ENCODE measurements at regions not wholly inside any gene's neighbourhood (a gene's known extent, or its start where the extent isn't known, plus 50 kb on each side); places are given as distances from the start of the nearest gene placed in this dataset.

- DNase-seq, result no peak
Observed at GRCh38 chr10:31709028-31709427, 219.6 kb downstream of the ARHGAP12 start.

- DNase-seq, result no peak
Observed at GRCh38 chr10:31708474-31708873, 220.2 kb downstream of the ARHGAP12 start.

GRCh38 chr10:31708046-31708445 lies 220.6 kb downstream of the ARHGAP12 start:
- DNase-seq, result no peak

GRCh38 chr10:31707093-31708039 lies 221.3 kb downstream of the ARHGAP12 start:
- no peak for DNase-seq

GRCh38 chr10:31706464-31707092 lies 222.1 kb downstream of the ARHGAP12 start:
- DNase-seq, result no peak

- DNase-seq, result no peak
Observed at GRCh38 chr10:31705136-31705535, 223.5 kb downstream of the ARHGAP12 start.

- no peak for DNase-seq
Observed at GRCh38 chr10:31704195-31704594, 224.4 kb downstream of the ARHGAP12 start.

GRCh38 chr10:31702954-31703353 lies 225.7 kb downstream of the ARHGAP12 start:
- no peak for DNase-seq

GRCh38 chr10:31702005-31702404 lies 226.6 kb downstream of the ARHGAP12 start:
- DNase-seq, result no peak

GRCh38 chr10:31701546-31701945 lies 227.1 kb downstream of the ARHGAP12 start:
- no peak for DNase-seq

- no peak for DNase-seq
Observed at GRCh38 chr10:31700181-31700611, 228.4 kb downstream of the ARHGAP12 start.

- no peak for DNase-seq
Observed at GRCh38 chr10:31698181-31698830, 230.3 kb downstream of the ARHGAP12 start.

GRCh38 chr10:31697271-31698180 lies 231.1 kb downstream of the ARHGAP12 start:
- DNase-seq, result no peak

GRCh38 chr10:31694929-31695837 lies 233.4 kb downstream of the ARHGAP12 start:
- no peak for DNase-seq

GRCh38 chr10:31694126-31694685 lies 234.4 kb downstream of the ARHGAP12 start:
- DNase-seq, result no peak

GRCh38 chr10:31693491-31693890 lies 235.1 kb downstream of the ARHGAP12 start:
- no peak for DNase-seq

GRCh38 chr10:31689233-31689632 lies 239.4 kb downstream of the ARHGAP12 start:
- no peak for DNase-seq

GRCh38 chr10:31687663-31688482 lies 240.8 kb downstream of the ARHGAP12 start:
- DNase-seq, result no peak

GRCh38 chr10:31686599-31686998 lies 242.0 kb downstream of the ARHGAP12 start:
- no peak for DNase-seq

- DNase-seq, result no peak
Observed at GRCh38 chr10:31683682-31684081, 244.9 kb downstream of the ARHGAP12 start.

All from NCI-H187 (cell line).